Activated gamma-delta T cell (primary cell): ENCODE measurements at regions not wholly inside any gene's neighbourhood (a gene's known extent, or its start where the extent isn't known, plus 50 kb on each side); places are given as distances from the start of the nearest gene placed in this dataset.

Experiments used
- DNase-seq: peaks from one replicate; lab custom pipeline; 2025; lab: John Stamatoyannopoulos, UW

DNA sequence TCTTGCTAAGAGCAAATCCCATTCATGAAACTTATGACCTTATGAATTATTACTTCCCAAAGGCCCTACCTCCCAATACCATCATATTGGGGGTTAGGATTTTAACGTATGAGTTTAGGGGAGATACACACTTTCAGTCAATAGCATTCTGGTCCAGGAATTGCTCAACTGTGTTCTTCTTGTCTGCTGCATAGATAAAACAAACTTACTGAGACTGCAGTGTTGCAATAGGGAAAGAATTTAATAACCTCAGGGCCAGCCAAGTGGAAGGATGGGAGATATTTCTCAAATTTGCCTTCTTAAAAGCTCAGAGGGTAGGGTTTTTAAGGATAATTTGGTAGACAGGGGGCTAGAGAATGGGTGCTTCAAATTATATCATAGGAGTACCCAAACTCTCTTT, 625.8 kb downstream of the OTOL1 start:
- DNase-seq = no peak

- DNase-seq = no peak
These were observed 629.2 kb downstream of the OTOL1 start for GRCh38 chr3:162125790-162126189.

DNA sequence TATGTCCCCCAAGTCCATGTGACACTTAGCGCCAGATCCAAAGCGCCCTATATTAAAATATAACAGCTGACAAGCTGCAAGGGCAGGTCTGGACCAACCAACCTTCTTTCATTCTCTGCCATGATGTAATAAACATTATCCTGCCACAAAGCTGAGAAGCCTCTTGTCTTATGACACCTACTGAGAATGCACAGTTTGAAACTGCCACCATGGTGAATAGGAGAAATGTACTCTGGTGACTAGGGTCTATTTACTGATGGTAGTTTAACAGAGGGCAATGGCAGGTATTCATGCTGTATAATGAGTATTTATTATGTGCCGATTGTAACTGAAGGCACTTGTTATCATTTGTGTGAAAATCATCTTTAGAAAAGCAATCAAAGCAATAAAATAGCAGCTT, 634.0 kb downstream of the OTOL1 start:
- no peak for DNase-seq

DNA sequence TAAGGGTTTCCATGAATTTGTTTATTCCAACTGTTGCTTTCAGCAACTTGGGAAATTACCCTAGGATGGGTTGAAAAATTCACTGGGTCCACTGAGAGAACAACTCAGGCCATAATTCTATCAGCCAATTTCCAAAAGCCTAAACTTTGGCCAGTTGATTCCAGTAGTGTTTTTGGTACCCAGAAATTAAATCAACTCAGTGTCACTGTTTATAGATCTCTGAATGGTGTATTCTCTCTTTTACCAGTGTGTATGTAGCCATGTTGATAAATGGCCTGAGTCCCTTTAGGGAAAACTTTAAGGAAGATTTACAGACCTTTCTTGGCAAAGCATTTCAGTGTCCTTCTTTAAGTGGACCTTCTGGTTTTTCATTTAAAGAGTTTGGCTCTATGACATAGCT, 636.4 kb downstream of the OTOL1 start:
- no peak for DNase-seq

GRCh38 chr3:162134571-162134970, 638.0 kb downstream of the OTOL1 start:
- no peak for DNase-seq

- no peak for DNase-seq
These were observed 639.5 kb downstream of the OTOL1 start for GRCh38 chr3:162136136-162136535.

GRCh38 chr3:162138509-162138908, 641.9 kb downstream of the OTOL1 start:
- no peak for DNase-seq

- no peak for DNase-seq
These were observed 643.2 kb downstream of the OTOL1 start for GRCh38 chr3:162139841-162140240.

DNA sequence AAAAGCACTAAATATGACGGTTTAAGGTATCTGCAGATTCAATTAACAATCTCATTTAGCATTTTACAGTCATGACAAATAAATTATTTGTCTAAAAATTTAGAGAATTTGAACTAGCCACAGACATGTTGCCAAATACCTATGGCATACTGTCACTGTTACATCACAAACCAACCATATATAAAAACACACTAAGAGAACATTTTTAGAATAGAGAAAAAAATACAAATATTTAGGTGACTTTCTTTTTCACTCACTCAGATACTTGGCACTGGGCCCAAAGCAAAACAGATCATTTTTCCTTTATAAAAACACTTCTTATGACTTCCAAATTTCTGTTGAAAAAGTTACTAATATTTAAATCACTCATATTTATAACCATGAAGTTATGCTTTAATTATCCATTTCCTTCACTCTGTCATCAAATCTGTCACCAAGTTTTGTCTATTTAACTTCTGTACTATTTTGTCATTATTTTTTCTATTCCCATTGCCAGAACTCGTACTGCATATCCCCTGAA, 644.7 kb downstream of the OTOL1 start:
- no peak for DNase-seq

DNA sequence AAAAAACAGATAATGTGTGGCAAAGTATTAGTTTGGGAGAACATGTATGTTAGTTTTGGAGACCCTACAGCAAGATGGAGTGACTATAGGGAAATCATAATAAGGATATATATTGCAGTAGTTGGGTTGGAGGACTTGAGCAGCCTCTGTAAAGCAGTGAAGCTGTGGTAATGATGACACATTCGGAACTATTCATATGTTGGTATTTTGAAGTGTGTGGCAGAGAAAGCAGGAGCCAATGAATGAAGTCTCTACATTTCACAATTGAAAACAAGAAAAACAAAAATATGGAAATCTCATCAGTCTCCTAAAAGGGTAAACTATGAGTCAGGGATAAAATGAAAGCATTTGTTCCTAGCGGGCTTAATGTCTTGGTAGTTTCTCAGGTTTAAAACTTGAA, 645.9 kb downstream of the OTOL1 start:
- DNase-seq = no peak

GRCh38 chr3:162143180-162143579, 646.6 kb downstream of the OTOL1 start:
- DNase-seq = no peak

GRCh38 chr3:162147996-162148395, 651.4 kb downstream of the OTOL1 start:
- DNase-seq = no peak

GRCh38 chr3:162150790-162151189, 654.2 kb downstream of the OTOL1 start:
- DNase-seq = no peak

DNA sequence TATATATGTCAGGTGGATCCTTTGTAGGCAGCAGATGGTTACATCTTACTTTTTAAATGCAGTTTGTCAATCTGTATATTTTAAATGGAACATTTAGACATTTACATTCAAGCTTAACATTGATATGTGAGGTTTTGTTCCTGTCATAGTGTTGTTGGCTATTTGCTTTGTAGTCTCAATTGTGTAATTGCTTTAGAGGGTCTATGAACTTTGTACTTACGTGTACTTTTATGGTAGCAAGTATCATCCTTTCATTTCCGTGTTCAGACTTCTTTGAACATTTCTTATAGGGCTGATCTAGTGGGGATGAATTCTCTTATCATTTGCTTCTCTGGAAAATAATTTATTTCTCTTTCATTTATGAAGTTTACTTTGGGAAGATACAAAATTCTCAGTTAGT, 656.0 kb downstream of the OTOL1 start:
- no peak for DNase-seq

DNA sequence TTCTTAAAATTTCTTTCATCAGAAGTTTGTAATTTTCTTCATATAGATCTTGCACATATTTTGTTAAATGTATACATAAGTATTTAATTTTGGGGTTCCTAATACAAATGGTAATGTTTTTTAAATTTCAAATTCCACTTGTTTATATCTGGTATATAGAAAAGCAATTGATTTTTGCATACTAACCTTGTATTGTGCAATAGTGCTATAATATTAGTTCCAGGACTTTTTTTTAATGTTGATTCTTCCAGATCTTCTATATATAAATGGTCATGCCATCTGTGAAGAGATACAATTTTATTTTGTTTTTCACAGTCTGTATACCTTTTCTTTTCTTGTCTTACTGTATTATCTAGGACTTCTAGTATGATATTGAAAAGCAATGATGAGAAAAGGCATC, 665.0 kb downstream of the OTOL1 start:
- no peak for DNase-seq

DNA sequence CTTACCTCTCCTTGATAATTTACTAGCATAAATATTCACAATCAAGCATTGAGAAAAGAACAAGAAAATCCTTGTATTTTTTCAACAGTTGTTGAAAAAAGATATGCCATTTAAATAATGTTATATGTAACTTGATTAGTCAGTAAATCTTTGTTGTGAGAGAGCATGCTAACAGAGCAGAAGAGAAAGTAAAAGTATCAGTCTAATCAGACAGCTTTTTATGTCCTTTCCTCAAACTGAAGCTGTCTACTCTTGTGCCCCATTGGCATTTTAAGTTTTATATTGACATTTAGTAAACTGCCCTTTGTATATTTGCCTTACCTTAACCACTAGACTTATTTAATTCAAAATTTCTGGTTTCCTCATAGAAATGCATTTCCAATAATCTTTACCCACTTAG, 668.7 kb downstream of the OTOL1 start:
- DNase-seq = no peak

GRCh38 chr3:162166543-162166942, 669.9 kb downstream of the OTOL1 start:
- DNase-seq = no peak

DNA sequence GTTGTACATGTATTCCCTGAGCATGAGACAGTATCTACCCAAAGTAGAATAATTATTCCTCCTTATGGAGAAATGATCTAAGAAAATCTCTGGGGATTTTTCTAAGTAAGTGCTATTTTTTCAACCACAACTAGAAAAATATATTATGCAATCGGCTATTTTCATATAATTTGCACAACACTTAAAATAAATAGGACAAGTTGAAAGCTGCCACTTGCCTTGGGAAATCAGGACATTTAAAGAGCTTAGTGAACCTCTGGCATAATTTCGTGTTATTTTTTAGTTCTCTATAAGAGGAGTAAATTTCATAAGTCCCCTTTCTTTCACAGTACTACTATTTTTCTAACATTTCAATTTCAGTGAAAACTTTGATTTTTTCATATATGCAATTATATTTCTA, 672.1 kb downstream of the OTOL1 start:
- DNase-seq = no peak

DNA sequence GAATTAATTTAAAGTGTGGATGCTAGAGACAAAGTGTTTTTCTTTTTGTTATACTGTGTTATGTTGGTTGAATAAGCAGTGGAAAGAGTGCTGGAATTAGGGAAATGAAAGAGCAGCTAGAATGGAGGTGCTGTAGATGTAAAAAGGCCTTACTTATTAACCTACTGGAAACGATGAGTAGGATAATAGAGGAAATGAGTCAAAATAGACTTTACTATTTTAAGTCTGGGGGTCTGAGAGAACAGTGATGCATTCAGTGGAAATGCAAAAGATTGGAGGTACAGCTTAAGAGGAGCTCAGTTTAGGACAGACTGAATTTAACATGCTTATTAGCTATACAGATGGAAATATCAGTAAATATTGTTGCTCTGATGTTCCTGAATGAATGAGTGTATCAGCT, 674.0 kb downstream of the OTOL1 start:
- DNase-seq = no peak

- DNase-seq = no peak
These were observed 675.4 kb downstream of the OTOL1 start for GRCh38 chr3:162171970-162172369.

- no peak for DNase-seq
These were observed 678.5 kb downstream of the OTOL1 start for GRCh38 chr3:162175145-162175544.

DNA sequence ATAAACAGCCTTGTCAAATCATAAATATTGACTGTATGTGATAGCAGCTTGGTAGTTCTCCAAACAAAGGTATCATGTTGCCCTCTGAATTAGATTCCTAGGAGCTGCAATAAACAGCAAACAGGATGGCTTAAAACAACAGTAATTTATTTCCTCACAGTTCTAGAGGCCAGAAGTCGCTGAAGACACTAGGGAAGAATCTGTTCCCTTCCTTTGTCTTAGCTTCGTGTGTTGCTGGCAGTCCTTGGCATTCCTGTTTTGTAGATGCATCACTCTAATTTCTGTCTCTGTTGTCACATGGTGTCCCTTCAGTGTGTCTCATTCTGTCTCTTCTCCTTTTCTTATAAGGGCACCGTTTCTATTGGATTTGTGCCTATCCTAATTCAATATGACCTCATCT, 679.3 kb downstream of the OTOL1 start:
- no peak for DNase-seq

GRCh38 chr3:162183440-162183839, 686.8 kb downstream of the OTOL1 start:
- DNase-seq = no peak

GRCh38 chr3:162192340-162193029, 695.9 kb downstream of the OTOL1 start:
- DNase-seq = no peak
